Sigmoid colon (tissue), 6 donors: ENCODE measurements at regions not wholly inside any gene's neighbourhood (a gene's known extent, or its start where the extent isn't known, plus 50 kb on each side); places are given as distances from the start of the nearest gene placed in this dataset.

Experiments
- DNase-seq: peaks from one replicate; pipeline ENCODE4 v3.0.0-alpha.2; 2019
- H3K27ac ChIP-seq, 4 donors: fragments of 200-600 bp; sonication (generic); one replicate each; pipeline ENCODE4 v1.5.1; 2016 to 2019; ENCODE audit warnings: mild to moderate bottlenecking in 1 of 4
- H3K27me3 ChIP-seq, 3 donors: fragments of 200-600 bp; sonication (generic); one replicate each; pipeline ENCODE4 v1.5.1; 2019; ENCODE audit warnings: mild to moderate bottlenecking in 1 of 3
- H3K36me3 ChIP-seq, 4 donors: fragments of 200-600 bp; sonication (generic); one replicate each; pipeline ENCODE4 v1.5.1; 2016 to 2019
- H3K4me1 ChIP-seq, 4 donors: fragments of 200-600 bp; sonication (generic); one replicate each; pipeline ENCODE4 v1.5.1; 2017 to 2019
- H3K4me3 ChIP-seq, 4 donors: fragments of 200-600 bp; sonication (generic); one replicate each; pipeline ENCODE4 v1.5.1; 2017 to 2019; ENCODE audit warnings: mild to moderate bottlenecking in 2 of 4, moderate library complexity in 1 of 4
- H3K9me3 ChIP-seq, 4 donors: fragments of 200-600 bp in 3 of 4; sonication (generic) in 3 of 4; one replicate each; pipeline versions ENCODE4 v1.5.1 to v1.6.1; 2013 to 2019
- EP300 ChIP-seq, 4 donors: sonication (generic); formaldehyde crosslinking; IDR thresholded peaks; one replicate each; pipeline ENCODE4 v1.6.1; 2017; ENCODE audit warnings: antibody characterized with exemption in 4 of 4
- POLR2A ChIP-seq, 2 donors: fragments of 450-650 bp; IDR thresholded peaks; one replicate each; pipeline ENCODE4 v1.6.1; 2016; ENCODE audit warnings: antibody characterized with exemption in 2 of 2, mild to moderate bottlenecking in 2 of 2, moderate library complexity in 2 of 2
- POLR2AphosphoS5 ChIP-seq, 4 donors: sonication (generic); formaldehyde crosslinking; IDR thresholded peaks; one replicate each; pipeline ENCODE4 v1.6.1; 2017; ENCODE audit warnings: antibody characterized with exemption in 4 of 4
- WGBS, 2 donors: extraction: QIAGEN DNeasy Blood & Tissue Kit; methylation state at CpG; one replicate each; pipeline ENCODE4 v1.1.7; 2013; 5-methylcytosine and 5-hydroxymethylcytosine counted together
- intact Hi-C: fragments of 100-400 bp; cut with DNase I; formaldehyde crosslinking; loops from one replicate; pipeline ENCODE4 v1.15.1; 2023
- TF ChIP-seq, protein P1 (sequence below), 4 experiments: fragments of 450-650 bp in 3 of 4; fragments of 200-600 bp in 1 of 4; IDR thresholded peaks; one replicate each; pipeline ENCODE4 v1.5.1; 2016 to 2019; ENCODE audit warnings: antibody characterized with exemption in 4 of 4, mild to moderate bottlenecking in 3 of 4, moderate library complexity in 2 of 4
- donor health status: healthy with polysubstance abuse.
- donor health status: healthy.

DNA sequence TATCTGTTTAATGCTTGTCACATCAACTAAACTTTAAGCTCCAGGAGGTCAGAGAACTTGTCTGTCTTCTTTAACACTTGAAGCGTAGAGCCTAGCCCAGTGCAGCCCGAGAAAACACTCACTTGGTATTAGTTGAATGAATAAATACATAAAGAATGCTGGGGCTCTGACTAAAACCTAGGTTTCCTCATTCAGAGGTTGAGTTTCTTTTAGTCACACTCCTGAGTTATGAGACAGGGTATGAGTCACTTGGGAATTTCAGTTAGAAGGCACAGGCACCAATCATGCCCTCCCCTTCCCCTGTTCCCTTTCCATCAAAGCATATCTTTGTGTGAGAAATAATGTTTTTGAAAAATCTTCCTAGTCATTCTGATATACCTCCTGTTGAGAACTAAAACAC, 589.8 kb upstream of the DPPA4 start:
- Histone ChIP-seq H3K36me3 (no peaks in the 10 kb centered on the region), H3K9me3 (no peaks in the 10 kb centered on the region), H3K4me3 (no peak overlapping the region), H3K27ac (no peak overlapping the region), H3K27me3 (no peaks in the 10 kb centered on the region), H3K4me1 (no peaks in the 10 kb centered on the region)
- no peak for TF ChIP-seq POLR2AphosphoS5 (IDR thresholded peaks at IDR 0.05)
- TF ChIP-seq EP300 (IDR thresholded peaks at IDR 0.05) = no peak
- TF ChIP-seq, protein P1, sequence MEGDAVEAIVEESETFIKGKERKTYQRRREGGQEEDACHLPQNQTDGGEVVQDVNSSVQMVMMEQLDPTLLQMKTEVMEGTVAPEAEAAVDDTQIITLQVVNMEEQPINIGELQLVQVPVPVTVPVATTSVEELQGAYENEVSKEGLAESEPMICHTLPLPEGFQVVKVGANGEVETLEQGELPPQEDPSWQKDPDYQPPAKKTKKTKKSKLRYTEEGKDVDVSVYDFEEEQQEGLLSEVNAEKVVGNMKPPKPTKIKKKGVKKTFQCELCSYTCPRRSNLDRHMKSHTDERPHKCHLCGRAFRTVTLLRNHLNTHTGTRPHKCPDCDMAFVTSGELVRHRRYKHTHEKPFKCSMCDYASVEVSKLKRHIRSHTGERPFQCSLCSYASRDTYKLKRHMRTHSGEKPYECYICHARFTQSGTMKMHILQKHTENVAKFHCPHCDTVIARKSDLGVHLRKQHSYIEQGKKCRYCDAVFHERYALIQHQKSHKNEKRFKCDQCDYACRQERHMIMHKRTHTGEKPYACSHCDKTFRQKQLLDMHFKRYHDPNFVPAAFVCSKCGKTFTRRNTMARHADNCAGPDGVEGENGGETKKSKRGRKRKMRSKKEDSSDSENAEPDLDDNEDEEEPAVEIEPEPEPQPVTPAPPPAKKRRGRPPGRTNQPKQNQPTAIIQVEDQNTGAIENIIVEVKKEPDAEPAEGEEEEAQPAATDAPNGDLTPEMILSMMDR (IDR thresholded peaks at IDR 0.05) = no peak
- no peak for TF ChIP-seq POLR2A (IDR thresholded peaks at IDR 0.05)
- 89 to 96% methylated on average over 2 of the region's 2 CpGs for WGBS, 2 donors
- DNase-seq = no peak
- intact Hi-C loops = no loop called here

DNA sequence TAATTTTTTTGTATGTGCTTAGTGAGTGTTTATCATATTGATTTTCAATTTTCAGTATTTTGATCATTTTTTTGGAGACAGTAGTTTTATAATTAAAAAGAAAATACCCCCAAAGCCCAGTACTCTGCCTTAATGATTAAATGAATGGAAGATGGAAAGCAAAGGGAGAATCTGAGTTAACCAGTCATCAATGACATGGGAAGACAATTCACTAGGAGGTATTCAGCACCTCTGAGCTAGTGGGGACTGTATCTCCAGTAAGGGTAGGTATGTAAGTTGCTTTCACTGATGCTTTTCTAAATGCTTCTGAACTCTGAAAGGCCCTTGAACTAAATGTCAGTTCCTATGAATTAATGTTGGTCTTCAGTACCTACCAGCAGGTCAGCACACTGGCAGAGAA, 590.4 kb upstream of the DPPA4 start:
- Histone ChIP-seq H3K36me3 (no peaks in the 10 kb centered on the region), H3K27ac (no peak overlapping the region), H3K4me1 (no peaks in the 10 kb centered on the region), H3K27me3 (no peaks in the 10 kb centered on the region), H3K9me3 (no peaks in the 10 kb centered on the region), H3K4me3 (no peak overlapping the region)
- no peak for DNase-seq
- intact Hi-C loops = no loop called here
- TF ChIP-seq POLR2AphosphoS5 (IDR thresholded peaks at IDR 0.05) (no peak), POLR2A (IDR thresholded peaks at IDR 0.05) (no peak), EP300 (IDR thresholded peaks at IDR 0.05) (no peak)
- TF ChIP-seq, protein P1 (IDR thresholded peaks at IDR 0.05) = no peak

DNA sequence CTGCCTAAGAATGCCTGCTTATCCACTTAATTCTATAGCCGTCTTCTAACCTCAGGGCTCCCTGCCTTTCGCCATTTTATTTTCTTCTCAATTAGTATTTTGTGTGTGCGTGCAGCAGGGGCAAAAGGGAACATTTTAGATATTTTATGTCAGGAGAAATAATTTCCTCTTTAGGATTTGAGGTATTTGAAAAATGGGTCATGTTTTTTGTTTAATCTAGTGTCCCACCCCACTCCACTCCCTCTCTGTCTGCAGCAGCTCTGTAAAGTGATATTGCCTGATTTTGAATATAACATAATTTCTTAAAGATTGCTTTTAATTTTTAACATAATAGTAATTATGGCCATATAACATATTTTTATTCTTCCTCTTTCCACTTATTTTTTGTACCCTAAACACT, 593.2 kb upstream of the DPPA4 start:
- no peaks in the 10 kb centered on the region for H3K4me1 ChIP-seq
- no peak for DNase-seq
- no peaks in the 10 kb centered on the region for H3K27me3 ChIP-seq
- intact Hi-C loops = no loop called here
- H3K4me3 ChIP-seq = no peak overlapping the region
- 63 to 74% methylated on average over 3 of the region's 3 CpGs for WGBS, 2 donors
- H3K36me3 ChIP-seq = no peaks in the 10 kb centered on the region
- TF ChIP-seq EP300 (IDR thresholded peaks at IDR 0.05) = no peak
- TF ChIP-seq, protein P1 (IDR thresholded peaks at IDR 0.05) = no peak
- TF ChIP-seq POLR2AphosphoS5 (IDR thresholded peaks at IDR 0.05) = no peak
- TF ChIP-seq POLR2A (IDR thresholded peaks at IDR 0.05) = no peak
- H3K27ac ChIP-seq = no peak overlapping the region
- H3K9me3 ChIP-seq = no peaks in the 10 kb centered on the region

DNA sequence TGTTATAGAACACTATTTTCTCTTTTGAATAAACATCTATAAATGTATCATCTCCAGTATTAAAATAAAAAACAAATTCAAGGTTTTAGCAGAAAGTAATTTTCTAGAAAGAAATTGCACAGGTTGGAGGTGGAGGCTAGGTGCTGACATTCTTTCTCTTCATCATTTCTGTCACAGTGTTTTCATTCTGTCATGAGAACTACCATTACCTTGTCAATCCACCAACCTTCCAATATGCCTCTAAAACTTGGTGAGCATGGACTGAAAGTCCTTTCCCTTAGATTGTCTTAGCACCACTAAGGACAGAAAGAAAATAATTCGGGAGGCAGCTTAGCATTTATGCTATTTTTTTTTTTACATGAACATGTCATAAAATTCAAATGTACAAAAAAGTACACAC, 596.2 kb upstream of the DPPA4 start:
- Histone ChIP-seq H3K4me3 (no peak overlapping the region), H3K27me3 (no peaks in the 10 kb centered on the region), H3K9me3 (no peaks in the 10 kb centered on the region), H3K36me3 (no peaks in the 10 kb centered on the region), H3K4me1 (no peaks in the 10 kb centered on the region), H3K27ac (no peak overlapping the region)
- no peak for TF ChIP-seq EP300 (IDR thresholded peaks at IDR 0.05)
- no peak for TF ChIP-seq POLR2A (IDR thresholded peaks at IDR 0.05)
- no peak for TF ChIP-seq POLR2AphosphoS5 (IDR thresholded peaks at IDR 0.05)
- TF ChIP-seq, protein P1 (IDR thresholded peaks at IDR 0.05) = no peak
- intact Hi-C loops = no loop called here
- no peak for DNase-seq
- 58 to 61% methylated on average over 1 of the region's 1 CpG for WGBS, 2 donors

DNA sequence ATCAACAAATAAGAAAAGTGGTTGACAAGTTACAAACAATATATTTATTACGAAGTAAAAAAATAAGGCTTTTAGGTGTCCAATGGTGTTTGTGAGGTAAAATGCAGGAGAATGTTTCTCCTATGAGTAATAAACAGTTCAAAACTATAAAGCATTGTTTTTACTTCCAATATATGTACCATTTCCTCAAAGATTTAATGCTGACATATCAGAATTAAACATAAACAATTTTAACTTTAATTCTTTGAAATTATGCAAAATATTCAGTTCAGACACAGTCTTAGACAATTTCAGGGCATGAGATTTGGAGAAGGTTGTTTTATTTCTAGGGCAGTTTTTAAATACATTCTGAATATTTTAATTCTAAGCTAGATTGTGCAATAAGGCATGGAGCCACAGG, 602.5 kb upstream of the DPPA4 start:
- WGBS, 2 donors = 2 to 28% methylated on average over 1 of the region's 1 CpG
- intact Hi-C loops = no loop called here
- Histone ChIP-seq H3K36me3 (no peaks in the 10 kb centered on the region), H3K4me1 (no peaks in the 10 kb centered on the region), H3K27me3 (no peaks in the 10 kb centered on the region), H3K9me3 (no peaks in the 10 kb centered on the region), H3K27ac (no peak overlapping the region), H3K4me3 (no peak overlapping the region)
- no peak for DNase-seq
- TF ChIP-seq, protein P1 (IDR thresholded peaks at IDR 0.05) = no peak
- TF ChIP-seq POLR2A (IDR thresholded peaks at IDR 0.05) (no peak), EP300 (IDR thresholded peaks at IDR 0.05) (no peak), POLR2AphosphoS5 (IDR thresholded peaks at IDR 0.05) (no peak)
